Sigmoid colon (tissue), 3 donors: ENCODE measurements at regions not wholly inside any gene's neighbourhood (a gene's known extent, or its start where the extent isn't known, plus 50 kb on each side); places are given as distances from the start of the nearest gene placed in this dataset.

Source experiments
- CTCF ChIP-seq, 4 experiments: fragments of 450-650 bp in 3 of 4; fragments of 200-600 bp in 1 of 4; IDR thresholded peaks; one replicate each; pipeline ENCODE4 v1.5.1; 2016 to 2019; ENCODE audit warnings: antibody characterized with exemption in 4 of 4, mild to moderate bottlenecking in 3 of 4, moderate library complexity in 2 of 4
- POLR2A ChIP-seq, 2 donors: fragments of 450-650 bp; IDR thresholded peaks; one replicate each; pipeline ENCODE4 v1.6.1; 2016; ENCODE audit warnings: antibody characterized with exemption in 2 of 2, mild to moderate bottlenecking in 2 of 2, moderate library complexity in 2 of 2

- TF ChIP-seq POLR2A (IDR thresholded peaks at IDR 0.05) (no peak), CTCF (IDR thresholded peaks at IDR 0.05) (no peak)
Measured at GRCh38 chrX:53883196-53883595, 161.1 kb downstream of the PHF8 start.
